ENCODE measurements at regions not wholly inside any gene's neighbourhood (a gene's known extent, or its start where the extent isn't known, plus 50 kb on each side); places are given as distances from the start of the nearest gene placed in this dataset.

GRCh38 chr2:14828223-14828622 is 195.7 kb downstream of the LRATD1 start:
- no peak for TF ChIP-seq EP300 (IDR thresholded peaks at IDR 0.05; ENCODE audit: borderline replicate concordance)
- TF ChIP-seq RAD21 (IDR thresholded peaks at IDR 0.05; ENCODE audit: low read depth) = no peak
- TF ChIP-seq USF1 (IDR thresholded peaks at IDR 0.05) = no peak
- TF ChIP-seq TCF12 (IDR thresholded peaks at IDR 0.05; ENCODE audit: low read depth) = no peak
- no peak for TF ChIP-seq YY1 (IDR thresholded peaks at IDR 0.05; ENCODE audit: low read depth)
- no peak for TF ChIP-seq FOXM1 (IDR thresholded peaks at IDR 0.05; ENCODE audit: borderline replicate concordance, low read depth)
- no peak for TF ChIP-seq TAF1 (IDR thresholded peaks at IDR 0.05; ENCODE audit: low read depth)
- TF ChIP-seq NFIC (IDR thresholded peaks at IDR 0.05) = no peak
- no peak for TF ChIP-seq ZBTB7A (IDR thresholded peaks at IDR 0.05; ENCODE audit: low read depth)
- TF ChIP-seq REST (IDR thresholded peaks at IDR 0.05; ENCODE audit: low read depth) = no peak
- no peak for TF ChIP-seq MAX (IDR thresholded peaks at IDR 0.05)
- no peak for TF ChIP-seq CREB1 (IDR thresholded peaks at IDR 0.05; ENCODE audit: low read depth)
- TF ChIP-seq TEAD4 (IDR thresholded peaks at IDR 0.05) = no peak
- TF ChIP-seq CEBPB (IDR thresholded peaks at IDR 0.05) = no peak

GRCh38 chr2:14828968-14829367 is 196.5 kb downstream of the LRATD1 start:
- TF ChIP-seq EGR1 (IDR thresholded peaks at IDR 0.05) (no peak), REST (IDR thresholded peaks at IDR 0.05; ENCODE audit: low read depth) (no peak), CREB1 (IDR thresholded peaks at IDR 0.05; ENCODE audit: low read depth) (no peak), ZBTB7A (IDR thresholded peaks at IDR 0.05; ENCODE audit: low read depth) (no peak), CEBPB (IDR thresholded peaks at IDR 0.05) (no peak), YY1 (IDR thresholded peaks at IDR 0.05; ENCODE audit: low read depth) (no peak), TCF12 (IDR thresholded peaks at IDR 0.05; ENCODE audit: low read depth) (no peak)

GRCh38 chr2:14831458-14831857 is 198.9 kb downstream of the LRATD1 start:
- TF ChIP-seq USF1 (IDR thresholded peaks at IDR 0.05) (no peak), CREB1 (IDR thresholded peaks at IDR 0.05; ENCODE audit: low read depth) (no peak), YY1 (IDR thresholded peaks at IDR 0.05; ENCODE audit: low read depth) (no peak), TEAD4 (IDR thresholded peaks at IDR 0.05) (no peak), CEBPB (IDR thresholded peaks at IDR 0.05) (no peak), NFIC (IDR thresholded peaks at IDR 0.05) (no peak), REST (IDR thresholded peaks at IDR 0.05; ENCODE audit: low read depth) (no peak), FOXM1 (IDR thresholded peaks at IDR 0.05; ENCODE audit: borderline replicate concordance, low read depth) (no peak), TAF1 (IDR thresholded peaks at IDR 0.05; ENCODE audit: low read depth) (no peak), EP300 (IDR thresholded peaks at IDR 0.05; ENCODE audit: borderline replicate concordance) (no peak), ZBTB7A (IDR thresholded peaks at IDR 0.05; ENCODE audit: low read depth) (no peak), RAD21 (IDR thresholded peaks at IDR 0.05; ENCODE audit: low read depth) (no peak), EGR1 (IDR thresholded peaks at IDR 0.05) (no peak), MAX (IDR thresholded peaks at IDR 0.05) (no peak), TCF12 (IDR thresholded peaks at IDR 0.05; ENCODE audit: low read depth) (no peak)

GRCh38 chr2:14843507-14844204 is 211.1 kb downstream of the LRATD1 start:
- TF ChIP-seq CREB1 (IDR thresholded peaks at IDR 0.05; ENCODE audit: low read depth) = no peak
- TF ChIP-seq YY1 (IDR thresholded peaks at IDR 0.05; ENCODE audit: low read depth) = no peak
